ENCODE measurements at regions not wholly inside any gene's neighbourhood (a gene's known extent, or its start where the extent isn't known, plus 50 kb on each side); places are given as distances from the start of the nearest gene placed in this dataset.

DNA sequence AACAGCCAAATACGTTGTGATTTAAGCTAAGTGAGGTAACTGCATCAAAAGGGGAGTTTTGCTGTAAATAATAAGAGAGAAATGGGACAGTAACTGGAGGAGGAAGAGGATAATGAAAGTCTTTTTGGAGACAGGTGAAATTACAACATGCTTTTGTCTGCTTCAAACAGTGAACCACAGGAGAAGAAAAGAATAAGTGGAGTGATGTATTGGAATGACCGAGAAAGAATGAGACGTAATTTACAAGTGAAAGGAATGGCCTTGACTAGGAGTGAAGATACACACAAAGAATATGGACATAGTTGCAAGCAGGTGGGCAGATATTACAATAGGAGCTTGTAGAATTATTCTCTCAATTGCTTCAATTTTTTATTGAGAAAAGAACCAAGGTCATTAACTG lies 550.8 kb downstream of the DIPK2A start:
- Histone ChIP-seq H3K27me3 (ENCODE audit: insufficient read depth, low read length) (no peaks in the 10 kb centered on the region), H3K14ac (ENCODE audit: insufficient read depth, low read length) (no peak overlapping the region), H2BK15ac (ENCODE audit: low read depth, low read length) (no peak overlapping the region), H3K4me2 (ENCODE audit: insufficient read depth, insufficient read length, low read length) (no peak overlapping the region), H3K79me2 (ENCODE audit: insufficient read depth, low read length) (no peaks in the 10 kb centered on the region), H2BK12ac (ENCODE audit: insufficient read length, low read depth, low read length) (no peak overlapping the region), H4K8ac (replicated peaks; ENCODE audit: insufficient read length, low read depth, low read length) (no peak overlapping the region), H2BK120ac (ENCODE audit: low read depth, low read length, poor library complexity, severe bottlenecking) (no peak overlapping the region), H3K18ac (ENCODE audit: insufficient read length, low read depth, low read length) (no peak overlapping the region), H3K23ac (ENCODE audit: insufficient read length, low read depth, low read length) (no peak overlapping the region), H3K23me2 (ENCODE audit: insufficient read length, low read depth, low read length, poor library complexity, severe bottlenecking) (no peaks in the 10 kb centered on the region), H4K5ac (ENCODE audit: insufficient read length, low read depth, low read length) (no peak overlapping the region), H3T11ph (ENCODE audit: low read length) (no peak overlapping the region), H3K4me1 (ENCODE audit: insufficient read depth, low read length) (no peaks in the 10 kb centered on the region), H3K9me3 (ENCODE audit: control insufficient read depth, low read depth, low read length) (no peaks in the 10 kb centered on the region), H3K79me1 (ENCODE audit: insufficient read depth, low read depth, low read length, poor library complexity, severe bottlenecking) (no peaks in the 10 kb centered on the region), H3K9ac (ENCODE audit: extremely low read depth, insufficient read length, low read length) (no peak overlapping the region), H2BK5ac (ENCODE audit: insufficient read length, low read length) (no peak overlapping the region), H4K91ac (ENCODE audit: insufficient read length, low read depth, low read length) (no peak overlapping the region), H2AFZ (ENCODE audit: low read length) (no peak overlapping the region), H2BK20ac (ENCODE audit: low read depth, low read length, poor library complexity, severe bottlenecking) (no peak overlapping the region), H2AK5ac (ENCODE audit: insufficient read length, low read length) (no peak overlapping the region), H3K4ac (ENCODE audit: low read depth, low read length) (no peak overlapping the region), H4K20me1 (ENCODE audit: control insufficient read depth, insufficient read depth, insufficient read length) (no peaks in the 10 kb centered on the region), H3K56ac (ENCODE audit: insufficient read length, low read depth, low read length) (no peak overlapping the region), H3K27ac (ENCODE audit: insufficient read length, low read depth, low read length) (no peak overlapping the region)
- no CpG with 5 or more reads among the region's 3 CpGs for WGBS (ENCODE audit: extremely low coverage, insufficient read length, low lambda C conversion rate)
- TF ChIP-seq, protein P1, sequence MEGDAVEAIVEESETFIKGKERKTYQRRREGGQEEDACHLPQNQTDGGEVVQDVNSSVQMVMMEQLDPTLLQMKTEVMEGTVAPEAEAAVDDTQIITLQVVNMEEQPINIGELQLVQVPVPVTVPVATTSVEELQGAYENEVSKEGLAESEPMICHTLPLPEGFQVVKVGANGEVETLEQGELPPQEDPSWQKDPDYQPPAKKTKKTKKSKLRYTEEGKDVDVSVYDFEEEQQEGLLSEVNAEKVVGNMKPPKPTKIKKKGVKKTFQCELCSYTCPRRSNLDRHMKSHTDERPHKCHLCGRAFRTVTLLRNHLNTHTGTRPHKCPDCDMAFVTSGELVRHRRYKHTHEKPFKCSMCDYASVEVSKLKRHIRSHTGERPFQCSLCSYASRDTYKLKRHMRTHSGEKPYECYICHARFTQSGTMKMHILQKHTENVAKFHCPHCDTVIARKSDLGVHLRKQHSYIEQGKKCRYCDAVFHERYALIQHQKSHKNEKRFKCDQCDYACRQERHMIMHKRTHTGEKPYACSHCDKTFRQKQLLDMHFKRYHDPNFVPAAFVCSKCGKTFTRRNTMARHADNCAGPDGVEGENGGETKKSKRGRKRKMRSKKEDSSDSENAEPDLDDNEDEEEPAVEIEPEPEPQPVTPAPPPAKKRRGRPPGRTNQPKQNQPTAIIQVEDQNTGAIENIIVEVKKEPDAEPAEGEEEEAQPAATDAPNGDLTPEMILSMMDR (conservative IDR thresholded peaks at IDR 0.05) = no peak
- DNase-seq = no peak
- H3K4me1 Mint-ChIP-seq = no peaks in the 10 kb centered on the region; a peak in 1 of 4 replicates
- no peaks in the 10 kb centered on the region for H3K9me3 Mint-ChIP-seq
- H3K36me3 Mint-ChIP-seq (ENCODE audit: insufficient read depth in 1 of 3, low read depth in 3 of 3) = no peaks in the 10 kb centered on the region
- no peak overlapping the region for H3K4me3 Mint-ChIP-seq
- no peaks in the 10 kb centered on the region for H3K27me3 Mint-ChIP-seq (ENCODE audit: low read depth)
- H3K27ac Mint-ChIP-seq = no peak overlapping the region

All from H9 (cell line).